Hematopoietic multipotent progenitor cell (in vitro differentiated cells): ENCODE measurements at regions not wholly inside any gene's neighbourhood (a gene's known extent, or its start where the extent isn't known, plus 50 kb on each side); places are given as distances from the start of the nearest gene placed in this dataset.
A peak's percentile ranks its signal among the peaks of the same experiment; 100 is the strongest.
"Not testable (repeated sequence)": the region's sequence is repeated elsewhere in the genome, so short reads cannot be mapped to it uniquely, and the experiment has no call there.

Source experiments
- DNase-seq, 3 donors: peaks; one replicate each; pipeline ENCODE4 v3.0.0-alpha.2; 2011 to 2015; ENCODE audit warnings: low read depth in 2 of 3, low spot score in 2 of 3

DNA sequence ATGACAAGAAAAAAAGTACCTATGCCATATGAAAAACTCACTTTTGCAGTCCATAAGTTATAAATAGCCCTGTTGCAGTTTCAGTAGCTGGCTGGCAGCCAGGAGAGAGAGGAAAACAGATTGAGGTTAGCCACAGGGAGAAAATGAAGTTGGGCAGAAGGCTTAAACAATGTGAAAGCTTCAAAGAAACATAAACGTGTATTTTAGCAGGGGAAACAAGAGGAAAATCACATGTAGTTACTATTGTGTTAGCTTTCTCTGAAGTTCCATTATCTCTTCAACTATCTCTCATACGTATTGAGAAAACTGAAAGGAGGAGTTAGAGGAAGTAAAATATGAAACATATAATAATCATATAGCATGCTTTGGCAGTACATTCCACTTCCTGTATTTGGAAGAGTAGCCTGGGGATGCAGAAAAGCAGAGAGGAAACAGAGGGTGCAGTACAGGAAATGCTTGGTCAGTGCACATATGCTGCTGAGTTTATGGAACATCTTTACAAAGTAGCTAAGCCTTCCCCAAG is 1551.1 kb downstream of the EFNB2 start:
- DNase-seq: peak in 2 of 3 donors; percentile 76 to 95

DNA sequence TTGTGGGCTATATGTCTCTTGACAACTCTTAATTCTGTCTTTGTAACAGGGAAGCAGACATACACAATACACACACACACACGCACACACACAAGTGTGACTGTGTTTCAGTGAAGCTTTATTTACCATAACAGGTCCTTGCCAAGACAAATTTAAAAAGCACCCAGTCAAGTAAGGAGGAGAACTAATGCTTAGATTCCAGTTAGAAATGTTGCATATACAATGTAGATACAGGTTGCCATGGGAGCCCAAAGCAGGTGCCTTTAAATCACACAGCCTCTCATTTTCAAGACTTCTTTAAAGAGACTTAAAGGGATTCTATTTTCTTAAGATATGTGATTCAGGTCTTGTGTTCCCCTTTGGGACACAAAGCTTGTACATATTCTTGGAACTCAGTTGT is 1551.9 kb downstream of the EFNB2 start:
- DNase-seq: peak in 1 of 3 donors; percentile 26

DNA sequence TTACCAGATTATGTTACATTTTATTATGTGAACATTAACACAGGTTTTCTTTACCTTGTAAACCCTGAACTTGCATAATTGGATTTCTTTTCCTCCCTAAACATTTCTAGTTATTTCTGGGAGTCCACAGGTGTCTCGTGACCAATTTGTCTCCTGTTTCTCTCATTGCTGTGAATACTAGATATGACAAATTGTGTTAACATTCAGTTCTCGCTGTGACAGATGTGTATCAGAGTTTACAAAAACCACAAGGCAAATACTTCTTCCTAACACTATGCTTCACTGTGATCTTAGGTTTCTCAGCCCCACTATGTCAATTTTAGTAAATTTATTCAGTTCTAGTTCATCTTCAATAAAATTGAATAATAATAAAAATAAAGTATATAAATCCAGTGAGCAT is 1554.9 kb downstream of the EFNB2 start:
- peak in 1 of 3 donors; percentile 26 for DNase-seq

DNA sequence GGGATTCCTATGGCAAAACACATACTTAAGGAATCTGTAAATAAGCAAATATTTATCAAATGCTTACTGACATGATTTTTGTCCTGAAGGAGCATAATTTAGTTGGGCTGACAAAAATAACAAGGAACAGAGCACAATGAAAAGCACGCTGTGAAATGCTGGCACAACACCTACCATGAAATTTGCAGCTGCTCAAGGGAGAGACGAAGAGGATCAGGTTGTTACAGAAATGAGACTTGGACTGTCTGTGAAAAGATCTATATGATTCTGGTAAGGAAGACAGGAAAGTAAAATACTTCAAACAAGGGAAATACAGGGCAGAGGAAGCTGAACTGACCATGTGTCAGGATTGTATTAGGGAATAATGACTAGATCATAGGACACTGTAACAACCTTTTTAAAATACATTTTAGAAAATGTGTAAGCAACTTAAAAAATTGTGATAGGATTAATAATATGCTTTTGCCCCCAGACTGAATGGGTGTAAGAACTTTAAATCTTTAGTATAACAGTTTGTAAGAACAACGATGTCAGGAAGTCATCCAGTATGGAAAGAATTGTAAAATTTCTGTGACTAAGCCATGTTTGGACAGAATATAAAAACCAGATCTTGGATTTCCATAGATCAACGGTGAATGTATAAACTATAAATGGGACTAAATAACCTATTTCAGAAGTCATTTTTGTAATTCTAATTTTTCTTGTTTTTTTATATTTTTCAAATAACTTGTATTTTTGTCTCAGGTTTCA is 1556.0 kb downstream of the EFNB2 start:
- DNase-seq: no peak

DNA sequence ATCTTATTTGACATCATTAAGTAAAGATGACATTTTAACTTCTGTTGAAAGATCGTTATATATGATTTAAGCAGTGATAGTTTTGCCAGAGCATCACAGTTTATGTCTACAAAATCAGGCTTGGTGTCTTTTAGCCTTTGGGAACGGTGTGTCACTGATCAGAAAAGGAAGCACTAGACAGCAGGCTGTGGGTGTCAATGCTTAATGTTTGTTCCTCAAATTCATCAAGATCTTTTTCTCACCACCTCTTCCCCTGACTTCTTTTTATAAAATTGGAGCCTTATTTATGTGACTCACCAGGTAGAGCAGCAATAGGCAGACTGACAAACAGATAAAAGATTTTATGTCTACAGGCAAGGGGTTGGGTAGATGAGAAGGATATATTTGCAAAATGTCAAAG is 1558.5 kb downstream of the EFNB2 start:
- DNase-seq: peak in 1 of 3 donors; percentile 44

DNA sequence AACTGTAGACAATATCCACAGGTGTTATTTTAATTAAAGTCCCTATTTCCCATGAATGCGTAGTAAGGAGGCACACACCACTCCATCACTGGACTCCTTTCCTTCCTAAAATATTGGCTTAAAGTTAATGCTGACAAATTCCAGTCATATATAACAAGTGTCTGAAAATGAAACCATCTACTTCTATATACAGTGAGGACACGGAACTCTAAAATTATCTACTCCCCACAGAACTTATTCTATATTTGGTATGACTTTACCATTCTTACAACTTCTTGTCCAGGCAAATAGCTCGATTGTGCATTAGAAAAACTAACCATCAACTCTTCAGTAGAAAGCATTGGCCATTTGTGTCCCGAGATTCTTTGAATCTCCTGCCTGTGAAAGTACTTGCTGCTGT is 1560.2 kb downstream of the EFNB2 start:
- DNase-seq: no peak

DNA sequence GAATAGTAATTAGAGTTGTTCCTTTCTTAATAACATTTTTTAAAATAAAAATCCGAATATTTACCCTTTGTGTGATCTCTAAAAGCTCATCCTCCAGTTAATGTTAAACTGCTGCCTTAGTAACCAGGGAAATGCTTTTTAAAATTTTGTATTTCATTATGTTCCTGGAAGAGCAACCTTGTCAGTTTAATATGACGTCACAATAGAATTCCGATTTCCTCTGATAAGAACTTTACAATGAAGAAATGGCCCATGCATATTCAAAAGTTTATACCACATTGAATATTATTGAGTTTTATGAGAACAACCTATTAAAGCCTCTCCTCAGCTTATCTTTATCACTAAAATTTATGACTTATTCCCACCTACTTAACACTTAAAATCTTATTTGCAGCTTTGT is 1566.6 kb downstream of the EFNB2 start:
- DNase-seq: no peak

DNA sequence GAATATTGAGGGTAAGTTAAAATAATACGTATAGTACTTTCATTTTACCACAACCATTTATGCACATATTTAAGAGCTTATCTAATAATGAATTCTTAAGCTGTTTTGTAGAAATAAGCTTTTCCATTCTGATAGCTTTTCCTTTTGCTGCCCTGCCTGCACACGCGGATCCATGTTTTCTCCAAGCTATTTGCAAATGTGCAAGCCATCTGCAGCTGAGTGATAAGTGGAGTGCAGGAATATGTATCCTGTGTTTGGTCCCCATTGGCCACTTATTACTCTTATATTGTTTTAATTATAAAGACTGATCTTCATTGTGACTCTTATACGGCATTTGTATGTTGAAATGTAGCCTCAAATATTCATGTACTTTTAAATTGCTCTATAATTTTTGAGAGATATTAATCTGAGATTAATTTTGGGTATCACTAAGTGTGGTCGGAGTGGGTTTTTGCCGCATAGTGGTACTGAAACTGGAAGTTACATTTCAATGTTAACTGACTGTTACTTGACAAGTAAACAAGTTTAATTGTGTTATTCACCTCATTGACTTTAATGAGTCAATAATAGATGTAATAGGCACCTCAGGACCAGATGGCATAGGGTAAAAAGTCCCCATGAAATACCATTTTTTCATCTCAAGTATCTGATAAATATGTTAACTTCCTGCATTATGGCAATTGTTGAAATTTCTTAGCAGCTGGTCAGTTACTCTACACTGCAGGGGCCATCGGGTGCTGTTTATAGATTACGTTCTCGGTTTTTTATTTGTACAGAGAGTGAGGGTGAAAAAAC is 1567.4 kb downstream of the EFNB2 start:
- no peak for DNase-seq

DNA sequence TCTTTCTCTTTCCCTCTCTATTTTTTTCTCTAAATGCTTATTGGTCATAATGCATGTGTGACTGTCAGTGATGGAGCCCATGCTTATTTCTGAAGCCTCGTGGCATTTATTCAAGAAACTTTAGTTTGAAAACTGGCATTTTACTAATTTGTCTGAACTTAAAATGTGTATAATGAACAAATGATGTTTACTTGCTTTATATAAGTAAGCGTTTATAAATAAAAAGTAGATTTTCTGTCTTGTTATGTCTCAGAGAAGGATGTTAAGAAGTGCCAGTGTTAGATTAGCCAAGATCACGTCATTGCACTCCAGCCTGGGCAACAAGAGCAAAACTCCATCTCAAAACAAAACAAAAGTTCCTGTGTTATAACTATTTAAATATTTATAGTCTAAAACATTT is 1568.1 kb downstream of the EFNB2 start:
- no peak for DNase-seq

DNA sequence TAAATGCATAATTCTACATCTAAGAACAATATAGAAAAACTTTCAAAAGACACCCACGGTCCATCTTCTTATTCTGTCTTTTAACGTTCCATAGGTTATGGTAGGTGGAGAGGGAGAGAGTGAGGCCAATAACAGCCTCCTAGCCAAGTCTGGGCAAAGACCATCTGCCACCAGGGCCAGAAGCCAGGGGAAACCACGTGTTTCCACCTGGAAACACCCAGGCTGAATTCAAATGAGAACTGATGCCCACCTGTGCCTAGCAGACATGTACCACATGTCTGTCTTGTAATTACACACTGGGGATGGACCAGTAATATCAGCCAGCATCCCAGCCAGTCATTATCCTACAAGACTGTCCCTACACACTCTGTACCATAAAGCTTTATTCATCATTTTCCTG is 1573.1 kb downstream of the EFNB2 start:
- no peak for DNase-seq

DNA sequence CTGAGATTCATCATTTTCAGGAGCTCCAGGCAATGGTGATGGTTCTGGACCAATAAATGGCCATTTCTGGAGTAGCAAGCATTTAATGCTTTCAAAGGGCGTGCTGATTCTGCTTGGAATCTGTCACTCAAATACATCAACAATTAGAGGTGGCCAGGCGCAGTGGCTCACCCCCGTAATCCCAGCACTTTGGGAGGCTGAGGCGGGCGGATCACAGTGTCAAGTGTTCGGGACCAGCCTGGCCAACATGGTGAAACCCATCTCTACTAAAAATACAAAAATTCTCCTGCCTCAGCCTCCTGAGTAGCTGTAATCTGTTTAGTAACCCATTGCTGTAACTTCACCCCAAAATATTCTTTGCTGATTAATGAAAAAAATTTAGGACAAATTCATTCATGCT is 1574.2 kb downstream of the EFNB2 start:
- DNase-seq: no peak

DNA sequence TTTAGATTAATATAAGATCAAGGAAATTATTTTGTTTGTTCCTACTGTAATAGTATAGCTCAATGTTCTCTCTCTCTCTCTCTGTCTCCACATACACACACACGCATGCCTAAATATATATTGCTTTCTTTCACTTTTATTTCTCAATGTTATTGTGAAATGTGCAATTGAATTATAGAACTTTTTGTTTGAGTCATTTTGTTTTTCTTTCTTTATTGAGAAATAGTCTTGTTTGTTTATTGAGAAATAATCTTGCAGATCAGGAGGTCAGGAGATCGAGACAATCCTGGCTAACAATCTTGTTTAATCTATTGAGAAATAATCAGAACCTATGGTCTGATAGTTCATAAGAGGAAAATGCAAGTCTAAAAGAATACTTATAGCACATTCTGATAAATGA is 1581.3 kb downstream of the EFNB2 start:
- DNase-seq: no peak

DNA sequence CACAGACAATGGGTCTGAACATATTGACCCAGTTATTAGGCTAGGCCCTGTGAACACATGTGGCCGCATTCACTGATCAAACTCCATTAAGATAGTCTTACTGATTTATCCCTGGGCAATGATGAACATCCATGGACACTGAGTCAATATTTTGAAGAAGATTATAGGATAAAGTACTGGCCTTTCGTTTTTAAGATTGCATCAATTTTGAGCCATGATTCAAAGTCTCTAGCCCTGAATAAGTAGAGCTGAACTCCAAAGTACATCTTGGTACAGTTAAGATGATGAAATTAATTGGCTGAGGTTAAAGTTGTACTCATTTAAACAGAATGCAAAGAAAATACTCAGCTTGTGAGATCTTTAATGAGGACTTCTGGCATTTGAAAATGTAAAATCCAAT is 1581.9 kb downstream of the EFNB2 start:
- no peak for DNase-seq

DNA sequence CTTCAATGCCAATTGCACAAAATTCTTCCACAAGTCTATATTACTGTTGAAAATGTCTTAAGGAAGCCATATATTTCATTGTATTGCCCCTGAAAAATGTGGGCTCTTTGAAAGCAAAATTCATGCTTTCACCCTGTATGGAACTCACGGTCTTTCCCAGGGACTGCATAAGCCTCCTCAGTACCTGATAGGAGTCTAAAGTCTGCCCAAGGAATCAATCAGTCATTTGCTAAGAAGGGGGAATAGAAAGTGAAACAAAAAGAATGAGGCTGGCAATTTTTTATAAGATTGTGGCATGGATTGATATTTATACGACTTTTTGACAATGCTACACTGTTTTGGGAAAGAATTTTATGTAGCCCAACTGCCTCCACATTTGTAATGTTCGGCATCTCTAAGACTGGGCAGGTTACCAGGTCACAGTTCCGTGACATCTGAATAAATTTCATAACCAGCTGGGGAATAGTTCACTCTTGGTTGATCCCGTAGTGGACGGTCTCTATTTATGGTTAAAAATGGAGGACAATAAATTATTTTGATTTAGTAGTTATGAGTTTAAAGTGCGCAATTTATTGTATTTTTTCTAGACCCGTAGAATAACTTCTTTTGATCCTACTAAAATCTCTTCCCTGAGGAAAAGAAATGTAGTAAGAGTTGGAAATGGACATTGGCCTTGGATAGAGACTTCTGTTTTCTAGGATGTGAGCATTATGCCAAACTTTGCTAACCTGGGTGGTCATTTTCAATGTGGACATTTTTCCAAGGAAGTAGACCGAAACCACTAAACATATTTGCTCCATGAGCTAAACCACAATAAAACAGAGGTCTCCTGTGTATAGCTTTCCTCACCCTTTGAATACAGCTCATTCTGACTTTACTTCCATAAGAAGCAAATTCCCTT is 1585.4 kb downstream of the EFNB2 start:
- DNase-seq: peak in 1 of 3 donors; percentile 1

DNA sequence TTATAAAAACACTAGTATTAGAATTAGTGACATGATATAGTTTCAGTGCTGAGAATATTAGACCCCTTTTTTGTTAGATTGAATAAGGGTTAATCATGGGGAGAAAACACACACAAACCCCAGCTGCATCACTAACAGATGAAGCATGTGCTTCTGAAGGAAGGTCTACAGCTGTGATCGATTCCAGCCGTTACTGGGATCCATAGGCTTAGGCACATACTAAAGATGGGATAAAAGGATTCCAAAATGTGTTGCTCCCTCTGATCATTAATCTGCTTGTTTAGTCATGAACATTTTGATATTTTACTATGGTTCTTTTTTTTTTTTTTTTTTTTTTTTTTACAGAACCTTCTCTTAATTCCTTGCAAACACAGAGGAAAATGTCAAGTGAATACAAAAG is 1591.3 kb downstream of the EFNB2 start:
- DNase-seq: no peak

DNA sequence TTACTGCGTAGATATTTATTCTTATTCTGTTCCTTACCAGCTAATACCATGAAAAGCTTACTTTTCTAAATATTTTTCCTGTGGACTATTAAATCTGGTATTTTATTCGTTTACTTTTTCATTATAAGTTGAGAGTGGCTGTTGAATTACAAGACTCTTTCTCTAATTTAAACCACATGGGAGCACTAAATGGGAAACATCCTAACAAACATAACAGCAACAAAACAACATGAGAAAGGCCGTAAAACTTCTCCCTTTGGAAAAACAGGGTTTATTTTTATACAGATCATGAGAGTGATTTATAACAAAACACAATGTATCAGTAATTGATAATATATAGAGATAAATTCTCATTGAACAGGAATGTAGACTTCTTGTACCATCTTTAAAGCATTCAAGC is 1592.1 kb downstream of the EFNB2 start:
- DNase-seq: no peak

DNA sequence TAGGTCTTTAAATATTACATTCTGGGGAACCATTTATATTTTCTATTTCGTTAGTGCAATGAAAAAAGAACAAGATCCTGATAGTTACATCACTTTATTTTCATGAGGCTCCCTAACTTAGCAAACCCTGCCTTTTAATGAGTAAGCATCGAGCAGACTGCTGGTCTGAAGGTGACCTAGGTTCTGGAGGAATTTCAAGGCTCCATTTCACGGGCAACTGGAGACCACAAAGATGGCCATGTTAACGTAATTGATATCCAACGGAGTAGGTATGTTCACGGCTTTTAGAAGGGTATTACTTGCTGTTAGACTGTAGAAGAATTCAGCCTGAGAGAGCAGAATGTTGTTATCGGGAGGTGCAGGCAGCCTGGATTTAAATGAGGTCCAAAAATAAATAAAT is 1597.6 kb downstream of the EFNB2 start:
- DNase-seq: no peak

DNA sequence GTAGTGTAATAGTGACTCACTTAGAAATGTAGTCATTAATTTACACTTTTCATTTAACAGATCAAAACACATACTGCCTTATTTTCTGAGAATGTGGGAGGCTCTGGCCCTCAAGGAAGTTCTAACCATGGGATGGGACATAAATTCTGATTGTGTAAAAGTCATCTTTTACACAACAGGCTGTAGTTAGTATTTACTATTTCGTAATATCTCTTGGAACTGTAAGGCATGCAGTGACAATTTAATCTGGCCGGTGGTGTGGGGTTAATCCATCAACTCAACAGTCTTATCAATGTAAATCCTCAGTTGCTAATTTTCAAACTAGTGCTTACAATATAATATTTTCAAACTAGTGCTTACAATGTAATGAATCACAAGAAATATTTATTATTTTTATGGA is 1599.2 kb downstream of the EFNB2 start:
- DNase-seq: no peak

DNA sequence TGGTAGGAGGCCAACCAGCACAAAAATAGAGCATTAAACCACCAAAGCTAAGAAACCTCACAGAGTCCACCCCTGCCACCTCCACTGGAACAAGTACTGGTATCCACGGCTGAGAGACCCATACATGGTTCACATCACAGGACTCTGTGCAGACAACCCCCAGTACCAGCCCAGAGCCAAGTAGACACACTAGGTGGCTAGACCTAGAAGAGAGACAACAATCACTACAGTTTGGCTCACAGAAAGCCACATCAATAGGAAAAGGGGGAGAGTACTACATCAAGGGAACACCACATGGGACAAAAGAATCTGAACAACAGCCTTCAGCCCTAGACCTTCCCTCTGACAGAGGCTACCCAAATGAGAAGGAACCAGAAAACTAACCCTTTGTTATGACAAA is 1614.9 kb downstream of the EFNB2 start:
- DNase-seq: not testable (repeated sequence)

DNA sequence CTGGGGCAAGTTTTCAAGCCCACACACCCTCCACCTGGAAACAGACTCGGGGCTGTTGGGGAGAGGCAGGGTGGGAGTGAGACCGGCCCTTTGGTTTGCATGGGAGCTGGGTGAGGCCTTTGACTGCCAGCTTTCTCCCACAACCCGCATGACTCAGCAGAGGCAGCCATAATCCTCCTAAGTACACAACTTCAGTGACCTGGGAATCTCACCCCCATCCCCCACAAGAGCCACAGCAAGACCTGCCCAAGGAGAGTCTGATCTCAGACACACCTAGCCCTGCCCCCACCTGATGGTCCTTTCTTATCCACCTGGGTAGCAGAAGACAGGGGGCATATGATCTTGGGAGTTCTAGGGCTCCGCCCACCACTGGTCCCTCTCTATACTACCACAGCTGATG is 1615.4 kb downstream of the EFNB2 start:
- no peak for DNase-seq

DNA sequence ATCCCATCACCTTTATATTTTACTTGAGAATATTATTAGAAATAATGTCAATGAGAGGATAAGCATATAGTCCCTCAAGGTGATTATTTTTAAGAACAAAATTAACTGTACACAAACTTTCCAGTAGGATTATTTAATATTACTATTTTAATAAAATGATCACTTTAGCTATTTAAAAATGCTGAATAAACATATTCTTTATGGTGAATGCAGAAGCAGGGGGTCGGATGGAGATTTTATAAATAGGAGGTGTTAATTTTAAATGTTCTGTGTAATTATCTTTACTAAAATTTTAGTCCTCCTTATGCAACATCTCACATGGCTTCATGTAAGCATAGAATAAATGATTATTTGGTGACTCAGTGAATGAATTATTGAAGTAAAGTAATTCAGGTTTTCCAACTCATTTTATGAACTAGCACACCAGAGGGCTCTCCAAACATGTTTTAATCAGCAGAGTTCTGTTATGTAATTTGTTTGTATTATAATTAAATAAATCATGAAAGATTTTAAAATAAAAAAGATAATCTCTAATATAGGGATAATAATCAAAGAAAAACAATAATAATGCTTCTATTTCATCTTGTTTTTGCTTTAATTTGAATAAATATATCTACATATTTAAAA is 1635.2 kb downstream of the EFNB2 start:
- no peak for DNase-seq
